ENCODE measurements at regions not wholly inside any gene's neighbourhood (a gene's known extent, or its start where the extent isn't known, plus 50 kb on each side); places are given as distances from the start of the nearest gene placed in this dataset.

DNA sequence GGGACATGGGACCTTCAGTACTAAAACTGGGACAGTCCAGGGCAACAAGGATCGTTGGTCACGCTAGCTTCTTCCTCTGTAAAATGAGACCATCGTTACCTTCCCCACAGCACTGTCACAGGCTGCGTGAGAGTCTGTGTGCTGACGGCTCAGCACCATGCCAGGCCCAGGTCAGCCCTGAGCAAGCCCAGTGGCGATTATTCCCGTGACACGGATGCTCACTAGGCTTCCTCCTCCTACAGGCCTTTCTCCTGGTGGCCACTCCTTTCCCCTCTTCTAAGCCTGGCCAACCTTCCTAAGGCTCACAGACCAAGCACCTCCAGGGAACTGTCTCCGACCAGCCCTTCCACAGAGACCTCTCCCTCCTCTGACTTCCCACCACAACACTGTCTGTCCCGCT, 69.3 kb upstream of the RUNX3 start:
- H3K27me3 Mint-ChIP-seq: no peaks in the 10 kb centered on the region
- H3K27ac Mint-ChIP-seq: peak overlapping the region; percentile 61
- H3K9ac ChIP-seq (ENCODE audit: low read length): no peak overlapping the region
- no peaks in the 10 kb centered on the region for H3K79me2 ChIP-seq (ENCODE audit: control insufficient read depth, insufficient read depth, low read length)
- H3K9me3 ChIP-seq (ENCODE audit: control extremely low read depth in 1 of 3, control insufficient read depth in 2 of 3, insufficient read depth in 1 of 3, low read length in 2 of 3): no peaks in the 10 kb centered on the region
- H3K4me1 Mint-ChIP-seq: peaks cover 14% of the 10 kb centered on the region
- ATAC-seq (ENCODE audit: low read depth) (no peak), DNase-seq (no peak)
- no peak overlapping the region for H2AFZ ChIP-seq (ENCODE audit: insufficient read depth, low read depth, low read length, poor library complexity, severe bottlenecking)
- H3K4me1 ChIP-seq (ENCODE audit: control insufficient read depth in 2 of 2, insufficient read depth in 2 of 2, low read length in 2 of 2): peaks cover 0 to 19% of the 10 kb centered on the region in 2 donors
- H3K4me2 ChIP-seq (replicated peaks; ENCODE audit: low read depth, low read length, poor library complexity, severe bottlenecking): no peak overlapping the region
- H3K36me3 ChIP-seq (replicated peaks in 1 of 2; ENCODE audit: control extremely low read depth in 1 of 2, control insufficient read depth in 1 of 2, extremely low read depth in 1 of 2, insufficient read depth in 2 of 2, low read length in 1 of 2): no peaks in the 10 kb centered on the region
- WGBS (ENCODE audit: insufficient coverage): 94% methylated on average over 8 of the region's 10 CpGs
- H3K4me3 ChIP-seq (ENCODE audit: control extremely low read depth in 1 of 5, extremely low read depth in 1 of 5, insufficient read depth in 1 of 5, low read depth in 2 of 5, low read length in 4 of 5): no peak overlapping the region
- no peaks in the 10 kb centered on the region for H3K9me3 Mint-ChIP-seq (ENCODE audit: insufficient read depth)
- H3K4me3 Mint-ChIP-seq: no peak overlapping the region
- TF ChIP-seq, protein P1, sequence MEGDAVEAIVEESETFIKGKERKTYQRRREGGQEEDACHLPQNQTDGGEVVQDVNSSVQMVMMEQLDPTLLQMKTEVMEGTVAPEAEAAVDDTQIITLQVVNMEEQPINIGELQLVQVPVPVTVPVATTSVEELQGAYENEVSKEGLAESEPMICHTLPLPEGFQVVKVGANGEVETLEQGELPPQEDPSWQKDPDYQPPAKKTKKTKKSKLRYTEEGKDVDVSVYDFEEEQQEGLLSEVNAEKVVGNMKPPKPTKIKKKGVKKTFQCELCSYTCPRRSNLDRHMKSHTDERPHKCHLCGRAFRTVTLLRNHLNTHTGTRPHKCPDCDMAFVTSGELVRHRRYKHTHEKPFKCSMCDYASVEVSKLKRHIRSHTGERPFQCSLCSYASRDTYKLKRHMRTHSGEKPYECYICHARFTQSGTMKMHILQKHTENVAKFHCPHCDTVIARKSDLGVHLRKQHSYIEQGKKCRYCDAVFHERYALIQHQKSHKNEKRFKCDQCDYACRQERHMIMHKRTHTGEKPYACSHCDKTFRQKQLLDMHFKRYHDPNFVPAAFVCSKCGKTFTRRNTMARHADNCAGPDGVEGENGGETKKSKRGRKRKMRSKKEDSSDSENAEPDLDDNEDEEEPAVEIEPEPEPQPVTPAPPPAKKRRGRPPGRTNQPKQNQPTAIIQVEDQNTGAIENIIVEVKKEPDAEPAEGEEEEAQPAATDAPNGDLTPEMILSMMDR (IDR thresholded peaks at IDR 0.05): no peak
- ChIA-PET POLR2A (no interaction called here), CTCF (interaction anchor here (1.0 to 1.5 kb wide), 3 partner anchors 19 to 52 kb away, joined by 3 to 5 read pairs (median 3); no protein-coding TSS in a partner anchor)
- H3K27ac ChIP-seq (ENCODE audit: low read length in 2 of 2): no peak overlapping the region
- H4K20me1 ChIP-seq (ENCODE audit: control insufficient read depth, insufficient read depth, low read length, poor library complexity, severe bottlenecking): no peaks in the 10 kb centered on the region
- H3K27me3 ChIP-seq (replicated peaks in 1 of 4; ENCODE audit: control extremely low read depth in 1 of 4, control insufficient read depth in 3 of 4, insufficient read depth in 4 of 4, low read length in 3 of 4): no peaks in the 10 kb centered on the region
- intact Hi-C loops (cut with micrococcal nuclease): loop anchor here (5.0 kb wide), 1 partner anchor 33 kb away; no protein-coding TSS in a partner anchor

GRCh38 chr1:24998563-24999245, 68.6 kb upstream of the RUNX3 start:
- Histone ChIP-seq H3K79me2 (ENCODE audit: control insufficient read depth, insufficient read depth, low read length) (no peaks in the 10 kb centered on the region), H3K9me3 (ENCODE audit: control extremely low read depth in 1 of 3, control insufficient read depth in 2 of 3, insufficient read depth in 1 of 3, low read length in 2 of 3) (no peaks in the 10 kb centered on the region), H3K27me3 (replicated peaks in 1 of 4; ENCODE audit: control extremely low read depth in 1 of 4, control insufficient read depth in 3 of 4, insufficient read depth in 4 of 4, low read length in 3 of 4) (no peaks in the 10 kb centered on the region), H3K27ac (ENCODE audit: low read length in 2 of 2) (no peak overlapping the region), H3K9ac (ENCODE audit: low read length) (no peak overlapping the region), H3K4me3 (ENCODE audit: control extremely low read depth in 1 of 5, extremely low read depth in 1 of 5, insufficient read depth in 1 of 5, low read depth in 2 of 5, low read length in 4 of 5) (no peak overlapping the region), H3K4me1 (ENCODE audit: control insufficient read depth in 2 of 2, insufficient read depth in 2 of 2, low read length in 2 of 2) (peaks cover 0 to 19% of the 10 kb centered on the region in 2 donors), H2AFZ (ENCODE audit: insufficient read depth, low read depth, low read length, poor library complexity, severe bottlenecking) (no peak overlapping the region), H4K20me1 (ENCODE audit: control insufficient read depth, insufficient read depth, low read length, poor library complexity, severe bottlenecking) (no peaks in the 10 kb centered on the region), H3K4me2 (replicated peaks; ENCODE audit: low read depth, low read length, poor library complexity, severe bottlenecking) (no peak overlapping the region), H3K36me3 (replicated peaks in 1 of 2; ENCODE audit: control extremely low read depth in 1 of 2, control insufficient read depth in 1 of 2, extremely low read depth in 1 of 2, insufficient read depth in 2 of 2, low read length in 1 of 2) (no peaks in the 10 kb centered on the region)
- WGBS (ENCODE audit: insufficient coverage): 92% methylated on average over 11 of the region's 12 CpGs
- CTCF ChIA-PET: interaction anchor here (1.5 kb wide), 1 partner anchor 20 kb away, joined by 5 read pairs; no protein-coding TSS in a partner anchor
- no peak for TF ChIP-seq EZH2 (IDR thresholded peaks at IDR 0.05; ENCODE audit: borderline replicate concordance, insufficient read depth, low read depth, low read length, poor library complexity, severe bottlenecking)
- TF ChIP-seq, protein P1 (IDR thresholded peaks at IDR 0.05): no peak
- Mint-ChIP-seq H3K27me3 (no peaks in the 10 kb centered on the region), H3K9me3 (ENCODE audit: insufficient read depth) (no peaks in the 10 kb centered on the region), H3K4me1 (peaks cover 14% of the 10 kb centered on the region), H3K27ac (no peak overlapping the region), H3K4me3 (no peak overlapping the region)
- DNase-seq (no peak), ATAC-seq (ENCODE audit: low read depth) (no peak)
- intact Hi-C loops (cut with micrococcal nuclease): loop anchor here (5.0 kb wide), 1 partner anchor 34 kb away; no protein-coding TSS in a partner anchor
- POLR2A ChIA-PET: no interaction called here
